ENCODE measurements at regions not wholly inside any gene's neighbourhood (a gene's known extent, or its start where the extent isn't known, plus 50 kb on each side); places are given as distances from the start of the nearest gene placed in this dataset.
"Not testable (repeated sequence)": the region's sequence is repeated elsewhere in the genome, so short reads cannot be mapped to it uniquely, and the experiment has no call there.

DNA sequence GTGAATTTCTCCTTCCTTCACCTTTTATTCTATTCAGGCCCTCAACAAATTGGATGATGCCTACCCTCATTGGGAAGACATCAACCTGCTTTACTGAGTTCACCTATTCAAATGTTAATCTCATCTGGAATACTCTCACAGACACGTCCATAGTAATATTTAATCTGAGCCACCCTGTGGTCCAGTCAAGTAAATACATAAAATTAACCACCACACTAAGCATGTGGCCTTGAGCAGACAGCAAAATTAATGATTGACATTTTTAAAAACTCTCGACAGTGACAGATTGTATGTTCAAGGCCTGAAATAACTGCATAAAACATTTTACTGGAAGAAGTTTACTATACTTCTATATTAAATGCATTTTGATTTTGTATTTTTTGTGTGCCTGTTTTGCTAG lies 540.6 kb upstream of the GCFC2 start:
- DNase-seq, result no peak

DNA sequence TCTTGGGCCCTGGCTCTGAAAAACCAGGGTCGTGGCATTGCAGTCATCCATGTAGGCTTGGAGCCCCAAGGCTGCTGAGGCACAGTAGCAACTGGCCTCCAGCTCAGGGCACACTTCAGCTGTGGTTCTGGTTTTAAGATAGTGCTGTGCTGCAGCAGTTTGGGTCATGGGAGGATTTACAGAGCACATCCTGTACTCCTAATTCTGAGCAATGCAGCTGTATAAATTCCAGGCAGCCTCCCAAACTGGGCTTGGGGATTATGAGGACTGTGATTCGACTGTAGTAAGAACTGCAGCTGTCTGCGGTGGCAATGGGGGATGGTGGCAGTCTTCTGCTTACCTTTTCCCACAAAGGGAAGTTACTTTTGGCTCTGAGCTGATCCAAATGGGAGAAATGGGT lies 536.3 kb upstream of the GCFC2 start:
- DNase-seq, result no peak

DNA sequence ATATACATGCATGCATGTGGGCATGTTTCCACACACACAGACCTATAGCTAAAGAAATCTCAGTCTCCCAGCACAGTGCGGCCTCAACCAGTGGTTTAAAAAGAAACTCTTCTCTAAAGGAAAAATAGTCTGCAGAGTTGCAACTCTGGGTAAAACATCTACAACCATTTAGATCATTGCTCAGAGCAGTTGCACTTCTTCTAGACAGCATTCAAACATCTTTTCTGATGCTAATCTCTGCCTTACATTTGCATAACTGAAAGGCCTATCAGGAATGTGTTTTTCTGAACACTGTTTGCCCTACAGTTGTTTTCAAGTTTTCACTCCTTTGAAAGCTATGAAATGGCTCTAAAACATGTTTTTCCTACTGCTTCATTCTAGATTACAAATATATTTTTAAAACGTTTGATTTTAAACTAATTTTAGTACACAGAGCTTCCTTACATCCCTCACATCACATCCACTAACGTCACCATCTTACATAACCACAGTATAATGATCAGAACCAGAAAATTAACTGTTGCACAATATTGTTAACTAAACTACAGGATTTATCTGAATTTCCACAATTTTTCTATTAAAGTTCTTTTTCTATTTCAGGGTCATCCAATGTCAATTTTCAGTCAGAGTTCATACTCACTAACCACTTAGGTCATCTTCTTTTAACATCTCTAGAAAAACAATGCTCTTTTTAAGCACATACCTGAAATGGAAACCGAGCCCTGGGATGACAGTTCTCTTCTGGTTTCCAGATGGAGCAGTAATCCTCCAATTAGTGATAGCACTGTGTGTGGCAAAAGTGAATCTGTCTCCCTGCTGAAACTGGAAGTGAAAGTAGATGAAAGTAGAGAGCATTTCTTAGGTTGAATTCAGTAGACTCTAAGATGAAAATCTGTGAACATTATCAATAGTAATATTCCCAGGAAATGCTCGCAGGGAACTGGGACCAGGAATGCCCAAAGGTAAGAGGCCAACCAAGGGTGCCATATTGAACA lies 501.6 kb upstream of the GCFC2 start:
- no peak for DNase-seq

DNA sequence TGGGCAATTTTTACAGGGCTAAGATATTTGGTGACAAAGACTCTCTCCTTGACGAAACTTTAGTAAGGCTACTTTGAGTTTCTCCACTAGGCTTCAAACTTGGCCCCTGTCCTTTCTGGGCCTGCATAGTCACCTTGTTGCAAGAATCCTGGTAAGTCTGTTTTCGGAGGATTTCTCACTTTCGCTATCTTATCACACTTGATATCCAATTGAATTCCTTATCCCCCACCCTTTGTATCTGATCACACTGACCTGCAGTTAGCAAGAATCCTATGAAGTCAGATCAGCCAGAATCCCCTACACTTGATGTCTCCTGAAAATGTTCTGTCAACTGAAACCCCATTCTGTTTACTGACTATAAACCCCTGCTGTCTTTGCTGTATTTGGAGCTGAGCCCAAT lies 499.8 kb upstream of the GCFC2 start:
- no peak for DNase-seq

DNA sequence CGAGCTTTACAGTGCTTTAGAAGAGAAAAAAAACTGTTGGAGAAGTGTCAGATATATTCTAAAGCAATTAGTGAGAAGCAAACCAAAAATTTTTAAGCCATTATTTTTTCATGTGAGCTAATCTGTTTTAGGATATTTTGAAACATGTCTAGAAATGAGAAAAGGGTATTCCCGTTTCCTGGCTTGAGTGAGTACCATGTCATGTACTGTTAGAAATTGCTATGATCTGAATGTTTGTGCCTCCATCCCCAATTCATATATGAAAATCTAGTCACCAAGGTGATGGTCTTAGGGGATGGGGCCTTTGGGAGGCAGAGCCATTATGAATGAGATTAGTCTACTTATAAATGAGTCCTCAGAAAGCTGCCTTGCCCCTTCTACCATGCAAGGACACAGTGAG lies 493.3 kb upstream of the GCFC2 start:
- DNase-seq, result no peak

DNA sequence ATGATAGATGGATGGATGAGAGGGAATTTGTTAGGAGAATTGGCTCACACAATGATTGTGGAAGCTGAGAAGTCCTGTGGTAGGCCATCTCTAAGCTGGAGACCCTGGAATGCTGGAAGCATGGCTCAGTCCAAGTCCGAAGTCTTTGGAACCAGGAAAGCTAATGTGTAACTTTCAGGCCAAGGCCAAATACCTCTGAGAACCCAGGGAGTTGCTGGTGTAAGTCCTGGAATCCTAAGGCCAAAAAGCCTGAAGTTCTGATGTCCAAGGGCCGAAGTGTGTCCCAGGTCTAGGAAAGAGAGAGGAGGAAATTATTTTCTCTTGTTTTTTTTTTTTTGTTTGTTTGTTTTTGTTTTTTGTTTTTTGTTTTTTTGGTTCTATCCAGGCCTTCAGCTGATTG lies 492.2 kb upstream of the GCFC2 start:
- DNase-seq, result no peak

DNA sequence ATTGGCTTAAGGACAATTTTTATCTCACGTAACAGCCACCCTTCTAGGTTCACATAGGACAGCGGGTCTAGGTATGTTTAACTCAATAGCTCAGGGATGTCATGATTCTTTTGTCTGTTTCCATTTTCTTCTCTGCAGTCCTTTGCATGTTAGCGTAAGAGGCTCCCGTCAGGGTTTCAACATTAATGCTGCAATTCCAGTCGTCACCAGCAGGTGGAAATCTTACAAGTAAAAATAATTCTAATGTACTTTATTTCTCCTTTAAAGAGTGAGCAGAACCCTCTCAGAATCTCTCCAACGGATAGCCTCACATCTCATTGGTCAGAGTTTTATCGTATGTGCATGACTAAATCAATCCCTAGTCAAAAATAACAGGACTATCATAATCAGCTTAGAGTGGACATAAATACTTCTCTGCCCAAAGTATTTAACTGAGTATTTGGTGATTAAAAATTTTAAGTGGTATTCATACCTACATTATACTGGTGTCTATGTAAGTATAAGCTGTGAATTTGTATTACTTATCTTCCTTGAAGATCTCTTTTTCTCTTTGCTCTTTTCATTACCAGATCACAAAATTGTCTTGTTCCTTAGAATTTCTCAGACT lies 487.2 kb upstream of the GCFC2 start:
- DNase-seq, result no peak

DNA sequence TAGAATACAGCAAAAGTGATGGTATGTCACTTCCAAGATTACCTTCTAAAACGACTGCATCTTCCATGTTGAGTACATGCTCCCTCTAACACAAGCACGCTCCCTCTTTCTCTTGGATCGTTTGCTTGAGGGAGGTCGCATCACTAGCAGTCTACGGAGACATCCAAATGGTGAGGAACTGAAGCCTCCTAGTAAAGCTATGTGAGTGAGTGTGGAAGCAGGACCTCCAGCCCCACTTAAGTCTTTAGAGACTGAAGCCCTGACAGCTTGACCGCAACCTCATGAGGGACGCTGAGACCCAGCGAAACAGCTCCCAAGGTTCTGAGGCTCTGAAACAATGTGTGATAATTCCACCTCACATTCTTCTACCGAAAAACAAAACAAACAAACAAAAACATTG lies 486.7 kb upstream of the GCFC2 start:
- DNase-seq, result no peak

DNA sequence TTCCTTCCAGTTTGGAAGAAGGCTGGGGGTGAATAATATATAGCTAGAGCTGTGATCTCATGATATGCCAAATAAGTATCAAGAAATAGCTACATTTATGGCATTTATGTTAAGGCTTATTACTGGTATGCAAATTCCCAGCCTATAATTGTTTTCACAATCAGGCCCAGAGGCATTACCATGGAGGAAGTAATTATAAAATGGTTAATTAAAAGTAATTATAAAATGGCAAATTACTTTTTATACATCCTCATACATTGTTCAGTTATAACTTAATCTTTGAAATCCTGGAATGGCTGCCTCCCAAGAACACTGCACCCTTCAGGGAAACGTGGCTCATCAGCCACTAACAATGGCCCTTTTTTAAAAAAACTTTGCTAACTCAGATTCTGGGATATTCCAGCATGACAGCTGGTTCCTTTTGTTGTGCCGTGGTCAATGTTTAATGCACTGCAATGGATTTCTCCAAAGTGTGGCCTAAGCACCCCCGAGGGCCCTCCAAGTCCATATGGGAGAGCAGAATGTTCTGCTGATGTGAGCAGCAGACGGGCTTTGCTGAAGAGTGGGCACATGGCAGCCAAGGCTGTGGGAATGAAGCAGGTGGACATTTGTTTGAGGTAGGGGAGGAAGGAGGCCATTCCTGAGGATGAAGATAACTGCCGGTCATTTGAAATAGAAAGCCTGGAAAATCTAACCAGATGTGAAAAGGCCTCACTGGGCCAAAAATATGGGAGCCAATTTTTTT lies 483.5 kb upstream of the GCFC2 start:
- DNase-seq, result no peak

DNA sequence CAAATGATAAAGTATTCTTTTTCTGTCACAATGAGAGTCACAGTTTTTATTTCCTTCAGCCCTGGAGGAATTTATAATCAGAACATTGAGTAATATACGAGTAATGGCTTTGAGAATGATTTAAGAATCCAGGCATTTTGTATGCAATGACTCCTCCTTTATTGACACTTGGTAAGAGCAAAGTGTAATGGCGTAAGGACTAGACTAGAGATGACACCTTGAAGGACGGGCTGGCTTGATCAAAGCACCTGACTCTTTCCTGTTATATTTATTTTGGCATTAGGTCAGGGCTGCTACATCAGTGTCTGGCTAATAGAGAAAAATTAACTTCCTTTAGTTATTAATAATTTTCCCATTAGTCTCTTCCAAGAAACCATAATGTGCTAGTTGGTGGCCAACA lies 482.4 kb upstream of the GCFC2 start:
- DNase-seq, result no peak

DNA sequence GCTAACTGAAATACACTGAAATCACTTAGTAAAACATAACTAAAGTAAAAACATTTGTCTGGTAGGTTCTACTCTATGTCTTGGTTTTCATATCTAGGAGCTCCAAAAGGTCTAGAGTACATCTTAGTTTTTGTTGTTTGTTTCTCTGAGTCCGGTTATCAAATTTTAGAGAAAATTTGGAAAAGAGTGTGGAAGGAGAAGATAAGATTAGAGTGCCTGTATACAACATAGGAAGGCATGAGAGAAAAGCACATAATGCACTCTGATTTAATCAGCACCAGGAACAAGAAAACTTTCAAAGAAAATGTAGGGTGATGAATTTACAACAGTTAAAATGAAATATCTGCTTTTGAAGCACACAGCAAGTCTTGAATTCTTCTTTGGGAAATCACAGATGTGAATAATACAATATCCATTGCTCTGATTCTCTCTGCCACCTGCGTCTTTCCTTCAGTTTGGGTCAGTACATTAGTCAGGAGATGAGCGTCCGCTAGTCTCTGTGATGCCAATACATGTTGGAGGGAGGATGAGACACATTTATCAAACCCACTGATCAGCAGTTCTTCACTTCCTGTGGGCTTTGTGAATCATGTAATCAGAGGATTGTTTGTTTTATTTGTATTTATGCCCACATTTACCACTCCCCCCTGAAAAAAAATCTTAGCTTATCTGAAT lies 477.8 kb upstream of the GCFC2 start:
- no peak for DNase-seq

DNA sequence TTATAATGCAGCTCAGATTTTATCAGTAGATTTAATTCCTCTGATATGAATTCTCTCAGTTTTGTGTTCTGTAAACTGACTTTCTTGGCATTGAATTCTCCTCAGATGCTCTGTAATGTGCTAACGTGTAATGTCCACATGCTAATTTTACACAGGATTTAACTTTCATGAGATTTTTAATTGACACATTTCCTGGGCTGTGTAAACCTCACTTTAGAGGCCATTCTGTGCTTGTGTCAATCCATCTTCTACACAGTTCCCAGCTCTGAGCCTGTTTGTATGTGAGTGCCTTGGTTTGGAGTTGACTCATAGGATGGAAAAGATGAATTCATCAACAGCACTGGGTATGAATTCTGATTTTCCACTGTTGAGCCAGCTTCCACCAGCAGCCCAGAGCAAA lies 476.7 kb upstream of the GCFC2 start:
- DNase-seq, result no peak

DNA sequence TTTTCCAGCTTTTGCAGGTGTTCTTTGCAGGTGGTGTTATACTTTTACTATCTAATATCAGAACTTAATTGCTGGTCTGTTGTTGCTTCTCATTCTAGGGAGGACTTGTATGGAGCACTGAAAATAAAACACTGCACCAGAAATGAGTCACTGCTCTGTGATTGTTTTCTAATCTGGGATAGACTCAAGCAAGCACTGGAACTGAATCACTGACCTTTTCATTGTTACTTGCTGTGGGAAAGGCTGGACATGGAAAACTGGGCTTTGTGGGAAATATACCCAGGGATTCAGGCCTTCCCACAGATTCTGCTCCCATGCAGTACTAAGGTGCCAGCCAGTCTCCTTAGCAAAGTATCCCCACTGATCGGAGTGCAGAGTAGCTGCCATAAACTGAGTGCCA lies 470.0 kb upstream of the GCFC2 start:
- no peak for DNase-seq

DNA sequence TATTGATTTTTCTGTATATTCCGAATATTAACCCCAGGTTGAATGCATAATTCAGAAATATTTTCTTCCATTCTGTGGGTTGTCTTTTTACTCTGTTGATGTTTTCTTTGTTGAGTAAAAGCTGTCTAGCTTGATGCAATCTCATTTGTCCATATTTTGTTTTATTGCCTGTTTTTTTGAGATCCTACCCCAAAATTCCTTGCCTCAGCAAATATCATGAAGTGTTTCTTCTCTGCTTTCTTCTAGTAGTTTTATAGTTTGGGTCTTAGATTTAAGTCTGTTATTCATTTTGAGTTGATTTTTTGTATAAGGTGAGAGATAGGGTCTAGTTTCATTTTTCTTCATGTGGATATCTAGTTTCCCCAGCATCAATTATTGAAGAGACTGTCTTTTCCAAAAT lies 467.9 kb upstream of the GCFC2 start:
- no peak for DNase-seq

DNA sequence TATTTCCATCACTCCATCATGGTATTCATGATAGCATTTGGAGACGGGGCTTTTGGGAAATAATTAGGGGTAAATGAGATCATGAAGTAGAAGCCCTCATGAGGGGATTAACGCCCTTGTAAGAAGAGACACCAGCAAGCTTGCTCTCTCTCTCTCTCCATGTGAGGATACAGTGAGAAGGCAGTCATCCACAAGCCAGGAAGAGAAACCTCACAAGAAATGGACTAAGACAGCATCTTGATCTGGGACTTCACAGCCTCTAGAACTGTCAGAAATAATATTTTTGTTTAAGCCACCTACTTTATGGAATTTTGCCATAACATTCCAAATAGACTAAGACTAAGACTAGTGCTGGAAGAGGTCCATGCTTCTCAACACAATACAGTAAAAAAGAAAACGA lies 464.6 kb upstream of the GCFC2 start:
- no peak for DNase-seq

DNA sequence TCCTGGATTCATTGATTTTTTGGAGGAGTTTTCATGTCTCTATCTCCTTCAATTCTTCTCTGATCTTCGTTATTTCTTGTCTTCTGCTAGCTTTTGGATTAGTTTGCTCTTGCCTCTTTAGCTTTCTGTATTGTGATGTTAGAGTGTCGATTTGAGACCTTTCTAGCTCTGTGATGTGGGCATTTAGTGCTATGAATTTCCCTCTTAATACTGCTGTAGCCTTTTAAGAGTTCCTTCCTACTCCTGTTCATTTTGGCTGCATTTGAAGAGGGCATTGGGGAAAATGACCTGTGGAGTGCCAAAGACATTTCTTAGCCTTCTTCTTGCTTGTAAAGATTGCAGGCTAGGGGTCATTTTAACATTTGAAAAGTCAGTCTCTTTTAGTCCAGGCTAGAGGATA lies 463.8 kb upstream of the GCFC2 start:
- DNase-seq, result no peak

DNA sequence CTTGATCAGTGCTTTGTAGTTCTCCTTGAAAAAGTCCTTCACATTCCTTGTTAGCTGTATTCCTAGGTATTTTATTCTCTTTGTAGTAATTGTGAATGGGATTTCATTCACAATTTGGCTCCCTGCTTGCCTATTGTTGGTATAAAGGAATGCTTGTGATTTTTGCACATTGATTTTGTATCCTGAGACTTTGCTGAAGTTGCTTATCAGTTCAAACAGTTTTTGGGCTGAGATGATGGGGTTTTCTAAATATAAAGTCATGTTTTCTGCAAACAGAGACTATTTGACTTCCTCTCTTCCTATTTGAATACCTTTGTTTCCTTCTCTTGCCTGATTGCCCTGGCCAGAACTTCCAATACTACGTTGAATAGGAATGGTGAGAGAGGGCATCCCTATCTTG lies 462.5 kb upstream of the GCFC2 start:
- DNase-seq, result not testable (repeated sequence)

DNA sequence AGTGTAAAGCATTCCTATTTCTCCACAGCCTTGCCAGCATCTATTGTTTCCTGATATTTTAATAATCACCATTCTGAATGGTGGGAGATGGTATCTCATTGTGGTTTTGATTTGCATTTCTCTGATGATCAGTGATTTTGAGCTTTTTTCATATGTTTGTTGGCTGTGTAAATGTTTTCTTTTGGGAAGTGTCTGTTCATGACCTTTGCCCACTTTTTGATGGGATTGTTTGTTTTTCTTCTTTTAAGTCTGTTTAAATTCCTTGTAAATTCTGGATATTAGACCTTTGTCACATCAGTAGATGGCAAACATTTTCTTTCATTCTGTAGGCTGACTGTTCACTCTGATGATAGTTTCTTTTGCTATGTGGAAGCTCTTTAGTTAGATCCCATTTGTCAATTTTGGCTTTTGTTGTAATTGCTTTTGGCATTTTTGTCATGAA lies 461.5 kb upstream of the GCFC2 start:
- not testable (repeated sequence) for DNase-seq

DNA sequence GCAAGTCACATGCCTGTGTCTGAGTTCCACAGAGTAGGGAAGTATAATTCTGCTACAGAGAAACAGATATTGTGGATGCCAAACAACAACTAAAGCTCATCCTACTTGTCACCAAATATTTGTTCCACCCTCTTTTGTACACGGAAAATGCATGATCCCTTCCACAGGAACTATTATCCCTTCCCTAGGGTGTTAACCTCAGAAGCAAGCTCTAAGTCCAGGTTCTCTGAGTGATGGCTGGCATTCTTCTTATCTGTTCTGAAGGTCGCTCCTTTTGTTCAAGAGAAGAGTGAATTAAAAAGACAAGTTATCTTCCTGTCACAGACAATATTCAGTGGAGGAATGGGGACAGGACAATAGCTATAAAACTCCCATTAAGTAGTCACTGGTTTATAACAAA lies 460.1 kb upstream of the GCFC2 start:
- no peak for DNase-seq

DNA sequence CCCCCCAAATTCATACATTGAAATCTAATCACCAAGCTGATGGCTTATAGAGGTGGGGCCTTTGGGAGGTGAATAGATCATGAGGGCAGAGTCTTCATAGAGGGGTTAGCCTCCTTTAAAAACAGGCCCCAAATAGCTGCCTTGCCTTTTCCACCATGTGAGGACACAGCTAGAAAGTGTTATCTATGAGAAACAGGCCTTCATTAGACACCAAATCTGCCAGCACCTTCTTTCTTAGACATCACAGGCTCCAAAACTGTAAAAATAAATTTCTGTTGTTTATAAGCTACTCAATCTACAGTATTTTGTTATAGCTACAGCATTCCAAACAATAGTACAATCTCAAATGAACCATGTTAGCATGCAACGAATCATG lies 459.3 kb upstream of the GCFC2 start:
- no peak for DNase-seq

DNA sequence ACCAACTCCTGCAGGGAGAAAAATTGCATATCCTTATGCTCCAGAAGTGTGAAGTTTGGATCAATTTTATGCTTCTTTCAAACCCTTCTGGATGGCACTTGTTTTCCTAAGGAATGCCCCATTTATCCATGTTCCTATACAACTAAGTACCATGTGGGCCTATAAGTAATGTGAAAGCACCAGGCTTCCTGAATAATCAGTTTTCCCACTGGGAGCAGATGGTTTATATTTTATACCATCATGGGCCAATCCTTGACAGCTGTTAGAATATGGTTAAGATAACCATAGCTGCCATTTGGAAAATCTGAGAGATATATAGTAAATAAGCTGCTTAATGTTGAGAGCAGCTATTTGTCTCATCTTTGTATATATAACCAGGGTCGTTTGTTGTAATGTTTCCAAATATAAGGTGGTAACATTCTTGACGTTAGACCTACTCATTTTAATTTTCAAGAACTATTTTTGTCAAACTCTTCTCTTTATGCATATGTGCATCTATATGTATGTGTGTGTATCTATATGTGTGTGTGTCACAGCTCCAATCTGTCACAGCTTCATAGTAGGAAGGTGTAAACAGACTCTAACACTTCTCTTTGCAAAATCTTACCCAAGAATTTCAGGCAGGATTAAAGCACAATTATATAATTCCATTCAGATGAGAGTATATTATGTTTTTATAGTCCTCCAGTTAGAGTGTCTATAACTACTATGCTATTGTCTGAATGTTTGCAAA lies 458.7 kb upstream of the GCFC2 start:
- no peak for DNase-seq

DNA sequence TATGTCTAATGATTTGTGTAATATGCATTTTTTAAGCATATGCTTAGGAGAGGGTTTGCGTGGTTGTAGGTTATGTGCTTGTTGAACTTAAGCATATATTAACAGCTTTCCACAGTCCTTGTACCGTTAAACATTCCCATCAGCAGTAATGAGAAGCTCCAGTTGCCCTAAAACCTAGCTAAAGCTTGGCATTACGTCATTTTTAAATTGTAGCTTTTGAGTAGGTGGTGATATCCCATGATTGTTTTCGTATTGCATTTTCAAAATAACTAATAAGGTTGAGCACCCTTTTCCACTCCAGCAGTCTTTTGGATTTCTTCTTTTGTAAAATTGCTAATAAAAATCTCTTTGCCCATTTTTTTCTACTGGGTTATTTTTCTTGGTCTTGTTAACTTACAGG lies 453.1 kb upstream of the GCFC2 start:
- no peak for DNase-seq

DNA sequence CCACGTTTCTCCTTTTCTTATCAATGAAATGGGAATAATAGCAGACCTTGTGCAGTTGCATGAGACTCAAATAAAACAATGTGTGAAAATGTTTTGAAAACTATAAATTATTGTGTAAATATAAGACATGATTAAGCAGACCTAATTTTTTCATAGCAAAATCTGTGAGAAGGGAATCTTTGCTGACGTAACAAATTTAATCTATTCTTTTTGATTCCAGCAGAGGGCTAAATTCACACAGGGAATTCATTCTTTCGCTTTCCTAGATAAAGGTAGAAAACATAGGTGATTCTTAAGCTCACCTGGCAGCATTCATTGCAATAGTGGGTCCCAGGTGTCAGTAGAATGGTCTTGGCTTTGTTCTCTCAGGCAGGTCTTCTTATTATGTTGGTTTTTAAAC lies 450.0 kb upstream of the GCFC2 start:
- no peak for DNase-seq

Data from NCI-H2081 treated with DMSO at 0.1 percent for 48 hours (cell line).